GF-D8 (cell line): ENCODE measurements at regions not wholly inside any gene's neighbourhood (a gene's known extent, or its start where the extent isn't known, plus 50 kb on each side); places are given as distances from the start of the nearest gene placed in this dataset.
"Not testable (repeated sequence)": the region's sequence is repeated elsewhere in the genome, so short reads cannot be mapped to it uniquely, and the experiment has no call there.

ENCODE experiments used
- DNase-seq: peaks from one replicate; lab custom pipeline; 2025; lab: John Stamatoyannopoulos, UW

DNA sequence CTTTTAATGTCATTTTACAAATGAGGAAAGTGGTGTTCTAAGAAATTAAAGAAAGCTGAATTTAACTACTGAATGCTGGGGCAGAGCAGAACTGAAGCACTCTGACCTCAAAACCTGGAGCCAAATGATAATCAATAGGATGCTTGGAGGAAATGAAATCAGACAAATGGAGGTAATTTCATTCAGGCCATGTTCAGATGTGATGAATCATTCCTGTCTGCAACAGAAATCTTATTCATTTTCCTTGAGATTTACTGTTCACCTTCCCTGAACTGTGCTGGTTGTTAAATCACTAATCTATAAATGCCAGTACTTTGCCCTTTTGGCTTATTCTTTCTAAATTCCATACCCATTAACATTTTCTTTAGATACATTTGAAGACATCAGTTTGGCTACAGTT is 85.6 kb upstream of the SNX7 start:
- no peak for DNase-seq

DNA sequence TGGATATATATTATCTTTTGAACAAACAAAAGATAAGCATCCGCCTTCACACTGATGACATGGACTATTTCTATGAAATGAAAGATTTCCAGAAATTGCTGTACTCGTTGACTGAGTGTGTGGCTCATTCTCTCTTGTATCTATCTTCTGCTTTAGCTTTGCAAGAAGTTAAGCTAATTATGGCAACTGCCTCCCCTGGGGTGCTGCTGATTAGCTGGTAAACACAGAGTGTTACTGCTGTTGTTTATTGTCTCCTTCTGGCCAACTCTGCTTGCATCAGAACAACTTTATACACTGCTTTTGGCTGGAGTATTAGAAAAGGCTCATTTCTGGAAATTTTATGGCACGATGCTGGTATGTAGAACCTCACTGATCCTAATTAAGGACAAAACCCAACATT is 95.6 kb upstream of the SNX7 start:
- DNase-seq, result no peak

DNA sequence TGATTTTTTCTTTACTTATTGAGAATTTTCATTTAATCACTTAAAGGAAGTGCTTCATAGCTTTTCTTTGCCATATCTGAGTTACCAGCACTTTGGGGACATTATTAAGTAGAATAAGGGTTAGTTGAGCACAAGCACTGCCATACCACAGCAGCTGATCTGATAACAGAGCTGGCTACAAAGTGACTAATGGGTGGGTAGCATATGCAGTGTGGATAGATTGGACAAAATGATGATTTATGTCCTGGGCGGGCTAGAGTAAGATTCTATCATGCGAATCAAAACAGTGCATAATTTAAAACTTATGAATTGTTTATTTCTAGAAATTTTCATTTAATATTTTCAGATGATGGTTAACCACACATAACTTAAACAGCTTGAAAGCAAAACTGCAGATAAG is 102.2 kb upstream of the SNX7 start:
- no peak for DNase-seq

DNA sequence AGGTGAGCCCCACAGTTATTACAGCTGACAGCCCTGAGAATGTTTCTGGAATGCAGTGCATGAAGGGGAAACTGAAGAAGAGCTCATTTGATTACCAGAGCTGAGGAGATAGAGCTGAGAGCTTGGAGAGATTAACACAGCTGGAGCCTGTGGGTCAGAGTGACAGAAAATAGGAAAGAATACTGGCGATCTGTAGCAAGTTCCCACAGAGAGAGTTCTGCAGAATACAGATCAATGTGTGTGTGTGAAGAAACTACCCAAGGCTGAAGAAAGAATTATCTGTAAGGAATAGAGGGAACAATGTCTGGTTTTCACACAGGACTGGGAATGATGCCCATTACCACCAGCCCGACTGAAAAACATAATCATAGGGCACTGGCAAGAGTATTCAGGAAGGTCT is 103.6 kb upstream of the SNX7 start:
- DNase-seq, result no peak

DNA sequence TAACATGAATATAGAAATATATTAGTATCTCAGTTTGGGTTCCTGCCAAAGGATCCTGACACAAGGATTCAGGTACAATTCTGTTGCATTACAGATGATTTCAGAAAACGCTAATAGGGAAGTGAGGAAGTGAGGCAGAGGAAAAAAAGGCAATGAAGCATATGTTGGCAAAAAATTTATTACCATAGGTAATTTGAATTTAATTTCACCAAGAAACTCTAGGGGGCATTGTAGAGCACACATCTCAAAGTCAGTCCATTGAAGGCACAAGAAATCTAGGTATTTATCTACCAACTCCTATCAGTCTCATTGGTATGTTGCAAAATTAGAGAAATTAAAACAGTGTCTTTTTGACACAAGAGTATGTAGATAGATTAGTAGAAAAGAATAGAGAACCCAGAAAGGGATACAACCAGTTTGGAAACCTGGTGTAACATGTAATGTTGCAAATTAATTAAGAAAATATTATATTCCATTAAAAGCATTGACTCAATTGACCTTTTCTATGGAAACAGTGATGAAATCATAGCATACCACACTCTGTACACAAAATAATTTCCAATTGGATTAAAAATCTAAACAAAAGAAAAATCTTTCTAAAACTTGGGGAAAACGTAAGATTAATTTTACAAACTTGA is 104.9 kb upstream of the SNX7 start:
- DNase-seq, result no peak

DNA sequence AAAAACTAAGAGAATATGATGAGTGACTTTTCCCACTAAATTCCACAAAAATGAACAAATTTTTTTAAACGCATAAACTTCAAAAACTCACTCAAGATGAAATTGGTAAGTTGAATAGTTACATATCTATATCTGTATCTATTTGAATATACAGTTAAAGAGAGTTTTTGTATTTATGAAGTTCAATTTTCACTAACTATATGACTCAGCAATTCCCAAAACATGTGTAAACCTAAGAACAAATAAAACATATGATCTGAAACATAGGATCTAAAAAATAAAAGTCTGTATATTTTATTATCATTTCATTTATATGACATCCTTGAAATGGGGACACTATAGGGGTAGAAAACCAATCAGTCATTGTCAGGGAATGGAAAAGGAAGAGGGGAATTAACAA is 105.7 kb upstream of the SNX7 start:
- DNase-seq, result no peak

DNA sequence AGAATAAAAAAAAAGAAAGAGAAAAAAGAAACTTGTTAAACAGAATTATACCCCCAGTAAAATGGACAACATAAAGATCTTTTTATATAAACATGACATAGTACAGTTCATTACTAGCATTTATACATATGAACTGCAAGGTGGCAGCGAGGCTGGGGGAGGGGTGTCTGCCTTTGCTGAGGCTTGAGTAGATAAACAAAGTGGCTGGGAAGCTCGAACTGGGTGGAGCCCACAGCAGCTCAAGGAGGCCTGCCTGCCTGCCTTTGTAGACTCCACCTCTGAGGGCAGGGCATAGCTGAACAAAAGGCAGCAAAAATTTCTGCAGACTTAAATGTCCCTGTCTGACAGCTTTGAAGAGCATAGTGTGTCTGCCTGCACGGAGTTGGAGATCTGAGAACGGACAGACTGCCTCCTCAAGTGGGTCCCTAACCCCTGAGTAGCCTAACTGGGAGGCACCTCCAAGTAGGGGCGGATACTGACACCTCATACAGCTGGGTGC is 108.9 kb upstream of the SNX7 start:
- not testable (repeated sequence) for DNase-seq

DNA sequence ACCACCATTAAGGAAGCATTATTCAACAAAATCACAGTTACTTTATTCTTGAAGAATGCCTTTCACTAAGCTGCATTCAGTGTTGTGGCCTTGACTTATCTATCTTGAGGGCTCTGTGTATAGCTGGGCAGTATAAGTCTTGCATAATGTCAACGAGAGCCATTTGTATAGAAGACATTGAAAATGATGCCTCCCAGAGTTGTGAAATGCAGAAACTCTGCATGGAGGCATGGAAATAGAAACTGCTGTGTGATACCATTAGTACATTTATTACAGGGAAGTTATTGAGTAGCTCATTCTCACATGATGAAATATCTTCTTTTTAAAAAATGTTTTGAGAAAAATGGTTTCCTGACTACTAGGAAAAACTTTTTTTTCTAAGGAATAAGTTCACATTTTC is 111.4 kb upstream of the SNX7 start:
- DNase-seq, result no peak

DNA sequence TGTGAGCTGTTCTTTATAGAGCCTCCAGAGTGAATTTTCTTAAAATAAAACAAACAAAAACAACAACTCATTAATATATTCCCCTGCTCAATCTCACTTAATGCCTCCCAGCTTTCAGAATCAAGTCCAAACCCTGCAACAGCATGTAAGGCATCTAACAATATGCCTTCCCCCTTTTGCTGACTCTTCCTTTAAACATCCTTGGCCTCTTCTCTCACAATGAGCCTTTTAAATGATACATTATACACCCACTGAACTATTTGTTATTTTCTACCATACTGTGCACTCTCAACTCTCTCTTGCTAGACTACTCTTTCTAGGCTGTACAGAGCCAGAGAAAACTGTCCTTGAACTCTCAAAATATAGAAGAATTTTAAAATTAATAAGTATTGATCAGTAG is 115.2 kb upstream of the SNX7 start:
- DNase-seq, result no peak

DNA sequence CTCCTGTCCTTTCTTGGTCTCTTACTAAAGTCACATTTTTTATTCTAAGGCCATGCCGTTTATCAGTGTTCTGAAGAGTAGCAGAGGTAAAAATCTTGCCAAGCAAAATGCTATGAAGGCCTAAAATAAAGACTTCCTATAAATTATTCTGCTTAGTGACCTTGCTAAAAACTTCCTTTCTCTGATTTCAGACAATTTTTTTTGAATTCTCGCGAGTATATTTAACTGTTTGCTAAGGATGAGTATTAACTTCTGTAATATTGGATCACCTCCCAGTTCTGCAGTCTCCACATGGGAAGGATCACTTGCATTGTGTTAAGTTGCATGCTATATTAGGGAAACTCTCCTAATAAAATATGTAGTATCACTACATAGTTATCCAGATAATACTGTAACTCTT is 123.4 kb upstream of the SNX7 start:
- no peak for DNase-seq

DNA sequence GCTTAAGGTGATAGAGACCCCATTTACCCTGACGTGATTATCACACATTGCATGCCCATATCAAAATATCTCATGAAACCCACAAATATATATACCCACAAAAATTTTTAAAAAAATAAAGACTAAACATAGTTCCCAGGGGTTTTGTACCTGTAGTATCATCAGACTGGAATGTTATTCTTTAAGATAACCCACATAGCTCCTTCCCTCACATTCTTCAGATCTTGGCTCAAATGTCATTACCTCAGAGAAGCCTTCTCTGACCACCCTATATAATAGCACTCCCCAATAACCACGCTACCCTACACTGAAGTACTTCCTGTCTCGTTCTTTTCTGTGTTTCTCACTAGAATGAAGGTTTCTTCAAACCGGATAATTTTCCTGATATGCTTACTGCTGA is 138.3 kb upstream of the SNX7 start:
- no peak for DNase-seq

DNA sequence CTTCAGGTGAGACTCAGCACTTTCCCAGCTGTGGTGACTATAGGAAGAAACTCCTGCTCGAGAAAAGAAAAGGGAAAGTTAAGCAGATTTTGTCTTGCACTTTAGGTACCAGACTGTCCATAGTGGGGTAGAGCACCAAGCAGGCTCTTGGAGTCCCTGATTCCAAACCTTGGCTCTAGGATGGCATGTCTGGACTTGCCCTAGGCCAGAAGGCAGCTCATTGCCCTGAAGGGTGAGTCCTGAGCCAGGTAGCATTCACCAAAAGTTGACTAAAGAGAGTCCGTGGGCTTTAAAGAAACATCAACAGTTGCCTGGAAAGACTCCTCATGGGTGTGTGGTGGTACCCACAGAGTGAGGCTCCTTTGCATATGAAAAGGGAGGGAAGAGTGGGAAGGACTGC is 145.2 kb upstream of the SNX7 start:
- no peak for DNase-seq

DNA sequence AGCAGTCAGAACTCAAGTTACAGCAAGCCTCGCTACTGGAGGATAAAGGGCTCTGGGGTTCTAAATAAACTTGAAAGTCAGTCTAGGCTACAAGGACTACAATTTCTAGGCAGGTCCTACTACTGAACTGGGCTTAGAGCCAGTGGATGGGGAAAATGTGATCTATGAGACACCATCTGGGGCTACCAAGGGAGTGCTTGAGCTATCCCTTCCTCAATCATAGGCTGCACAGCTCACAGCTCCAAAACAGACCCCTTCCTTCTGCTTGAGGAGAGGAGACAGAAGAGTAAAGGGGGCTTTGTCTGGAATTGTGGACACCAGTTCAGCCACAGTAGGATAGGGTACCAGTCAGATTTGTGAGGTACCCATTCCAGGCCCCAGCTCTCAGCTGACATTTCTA is 145.8 kb upstream of the SNX7 start:
- no peak for DNase-seq

DNA sequence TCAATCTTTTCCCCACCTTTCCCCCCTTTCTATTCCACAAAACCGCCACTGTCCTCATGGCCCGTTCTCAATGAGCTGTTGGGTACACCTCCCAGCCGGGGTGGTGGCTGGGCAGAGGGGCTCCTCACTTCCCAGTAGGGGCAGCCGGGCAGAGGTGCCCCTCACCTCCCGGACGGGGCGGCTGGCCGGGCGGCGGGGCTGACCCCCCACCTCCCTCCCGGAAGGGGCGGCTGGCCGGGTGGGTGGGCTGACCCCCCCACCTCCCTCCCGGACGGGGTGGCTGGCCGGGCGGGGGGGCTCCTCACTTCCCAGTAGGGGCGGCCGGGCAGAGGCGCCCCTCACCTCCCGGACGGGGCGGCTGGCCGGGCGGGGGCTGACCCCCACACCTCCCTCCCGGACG is 149.3 kb upstream of the SNX7 start:
- not testable (repeated sequence) for DNase-seq

DNA sequence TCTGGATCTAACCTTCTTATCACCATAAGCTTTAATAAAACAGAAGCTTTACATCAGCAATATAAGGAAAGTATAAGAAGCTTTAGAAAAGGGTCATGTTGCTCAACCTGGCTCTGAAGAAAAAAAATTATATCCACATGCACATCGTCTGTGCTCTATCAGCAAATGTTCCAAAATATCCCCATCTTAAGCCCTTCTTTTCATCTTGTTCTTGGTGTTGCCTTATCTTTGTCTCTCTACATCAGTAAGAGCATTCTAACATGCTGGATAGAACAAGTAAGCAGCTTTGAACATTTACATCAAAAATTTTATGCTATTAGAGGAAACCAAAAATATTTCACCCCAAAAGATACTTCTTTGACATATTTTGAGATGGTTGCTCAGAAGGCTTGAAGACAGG is 157.8 kb upstream of the SNX7 start:
- DNase-seq, result no peak

DNA sequence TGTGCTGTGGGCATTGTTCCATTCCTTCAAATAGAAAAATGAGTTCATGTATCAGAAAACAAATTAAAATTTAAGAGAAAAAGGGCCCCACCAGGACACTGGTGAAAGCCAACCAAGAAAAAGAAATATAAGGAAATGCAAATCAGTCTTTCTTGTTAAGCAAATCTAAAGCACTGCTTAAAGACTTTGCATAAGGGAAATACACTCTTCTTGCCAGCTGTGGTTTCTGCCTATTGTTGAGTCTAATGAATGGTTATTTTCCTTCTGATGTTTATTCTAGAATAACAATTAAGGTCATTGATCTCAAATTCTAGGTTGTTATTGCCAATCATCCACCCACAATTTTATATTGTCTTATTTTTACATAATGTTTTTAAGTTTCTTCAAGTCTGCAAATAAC is 158.6 kb upstream of the SNX7 start:
- no peak for DNase-seq

DNA sequence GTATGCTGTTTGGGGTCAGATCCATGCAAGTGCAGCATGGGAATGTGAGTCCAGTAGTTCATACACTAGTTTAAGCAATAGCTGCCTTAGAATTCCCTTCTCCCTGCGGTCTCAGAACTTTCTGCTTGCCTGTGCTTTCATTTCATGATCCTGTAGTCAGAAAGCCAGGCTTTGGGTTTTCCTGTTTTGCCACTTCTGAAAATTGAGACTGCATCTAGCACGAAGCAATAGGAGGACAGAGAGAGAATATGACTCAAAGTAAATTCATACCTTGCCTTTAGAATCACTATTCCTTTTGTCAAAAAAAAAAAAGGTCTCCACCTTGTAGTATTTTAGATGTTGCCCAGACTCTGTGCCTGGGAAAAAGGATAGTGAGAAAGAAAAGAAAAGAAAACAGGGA is 161.2 kb upstream of the SNX7 start:
- no peak for DNase-seq

DNA sequence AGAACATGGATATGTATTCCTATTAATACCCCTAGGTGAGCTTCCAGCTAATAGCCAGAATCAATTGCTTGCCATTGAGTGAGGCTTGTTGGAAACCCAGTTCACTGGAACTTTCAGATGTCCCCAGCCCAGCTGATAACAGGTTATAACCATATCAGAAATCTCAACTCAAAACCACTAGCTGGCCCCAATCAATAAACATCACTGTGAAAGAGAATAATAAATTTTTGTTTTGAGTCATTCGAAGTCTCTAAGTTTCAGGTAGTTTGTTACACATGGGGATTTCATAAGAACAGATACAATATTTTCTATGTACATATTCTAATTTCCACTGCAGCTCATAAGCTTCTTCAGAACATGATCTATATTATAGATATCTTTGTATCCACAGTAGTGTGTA is 162.9 kb upstream of the SNX7 start:
- no peak for DNase-seq

DNA sequence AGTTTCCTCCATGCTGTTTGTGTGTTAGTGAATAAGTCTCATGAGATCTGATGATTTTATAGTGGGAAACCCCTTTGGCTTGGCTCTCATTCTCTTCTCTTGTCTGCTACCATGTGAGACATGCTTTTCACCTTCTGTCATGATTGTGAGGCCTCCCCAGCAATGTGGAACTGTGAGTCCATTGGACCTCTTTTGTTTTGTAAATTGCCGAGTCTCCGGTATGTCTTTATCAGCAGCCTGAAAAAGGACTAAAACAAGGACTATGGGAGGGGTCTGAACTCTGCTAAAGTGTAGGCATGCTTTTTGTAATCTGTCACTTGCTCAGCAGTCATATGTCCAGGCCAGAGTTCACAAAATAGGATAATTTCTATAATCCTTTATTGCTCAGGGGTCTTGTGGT is 164.0 kb upstream of the SNX7 start:
- no peak for DNase-seq

DNA sequence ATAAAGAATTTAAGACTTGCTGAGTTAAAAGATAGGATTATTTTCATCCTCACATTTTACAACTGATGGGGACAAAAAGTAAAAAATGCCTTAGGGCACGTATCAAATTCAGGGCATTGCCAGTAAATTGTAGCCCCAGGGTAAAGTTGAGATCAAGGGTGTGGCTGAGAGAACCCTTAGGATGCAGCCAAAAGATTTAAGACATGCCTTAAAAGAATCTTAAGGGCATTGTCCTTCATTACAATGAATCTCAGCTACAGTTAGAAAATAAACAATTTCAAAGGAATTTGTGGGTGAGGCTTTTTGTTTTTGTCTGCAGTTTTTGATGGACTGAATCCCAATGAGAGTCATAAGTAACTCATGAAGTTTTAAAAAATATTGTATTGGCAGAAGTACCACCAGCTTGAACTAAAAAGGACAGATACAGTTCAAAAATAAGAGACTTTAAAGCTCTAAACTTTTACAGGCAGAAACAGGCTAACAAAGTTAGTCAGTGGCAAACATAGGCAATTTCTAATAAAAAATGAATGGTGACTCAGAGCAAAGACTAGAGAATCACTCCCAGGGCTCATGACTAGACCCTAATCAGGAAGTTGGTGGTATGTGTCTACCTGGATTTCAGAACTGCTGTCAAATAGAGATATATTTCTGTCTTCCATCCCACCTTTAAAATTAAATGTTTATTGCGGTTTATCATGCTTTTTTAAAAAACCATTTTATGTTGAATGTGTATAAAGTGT is 165.1 kb upstream of the SNX7 start:
- DNase-seq, result no peak

DNA sequence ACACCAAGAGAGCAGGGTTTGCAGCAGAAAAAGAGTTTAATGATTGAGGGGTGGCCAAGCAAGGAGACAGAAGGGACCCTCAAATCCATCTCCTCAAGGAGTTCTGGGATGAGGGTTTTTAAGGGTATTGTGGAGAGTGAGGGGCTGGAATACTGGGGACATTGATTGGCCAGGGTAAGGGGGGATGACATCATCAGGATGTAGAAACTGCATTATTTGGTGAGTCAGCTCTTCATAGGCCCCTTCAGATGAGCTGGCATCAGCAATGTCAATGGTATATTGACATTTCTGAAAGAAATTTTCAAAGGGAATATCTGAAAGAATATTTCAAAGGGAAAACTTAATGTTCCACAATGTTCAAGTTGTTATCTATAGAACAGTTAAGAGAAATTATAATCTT is 168.1 kb upstream of the SNX7 start:
- DNase-seq, result no peak

DNA sequence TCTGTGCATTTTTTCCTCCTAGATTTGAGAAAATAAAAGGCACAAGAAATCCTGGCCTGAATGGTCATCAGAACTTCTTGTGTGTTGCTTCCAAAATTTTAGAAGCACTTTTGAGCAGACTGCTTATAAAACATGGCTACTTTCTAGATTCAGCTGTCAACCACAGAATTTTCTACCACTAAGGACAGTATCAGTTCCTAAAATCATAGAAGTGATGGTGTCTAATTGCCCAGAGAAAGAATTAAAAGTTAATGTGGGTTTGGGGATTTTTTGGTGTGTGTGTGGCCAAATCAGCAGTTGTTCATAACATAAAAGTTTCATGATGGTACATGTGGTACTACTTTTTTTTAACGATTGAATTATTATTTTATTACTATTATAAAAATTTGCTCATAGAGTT is 171.4 kb upstream of the SNX7 start:
- no peak for DNase-seq

DNA sequence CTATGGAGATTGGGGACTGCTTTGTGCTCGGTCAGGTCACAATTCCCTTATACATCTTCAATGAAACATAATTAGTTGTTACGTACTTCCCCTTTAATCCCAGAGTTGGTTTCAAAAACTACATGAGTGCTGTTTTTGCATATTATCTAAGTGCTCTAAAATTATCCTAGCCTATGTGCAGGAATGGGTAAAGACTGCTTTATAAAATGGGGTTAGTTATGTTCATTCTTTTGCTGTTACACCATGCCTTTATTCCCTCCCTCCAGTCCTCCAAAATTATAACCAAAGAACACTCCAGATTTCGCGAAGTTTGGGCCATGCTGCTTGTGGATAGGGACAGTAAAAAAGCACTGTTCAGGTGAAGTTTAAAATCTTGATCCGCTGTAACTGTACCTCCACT is 173.9 kb upstream of the SNX7 start:
- no peak for DNase-seq

DNA sequence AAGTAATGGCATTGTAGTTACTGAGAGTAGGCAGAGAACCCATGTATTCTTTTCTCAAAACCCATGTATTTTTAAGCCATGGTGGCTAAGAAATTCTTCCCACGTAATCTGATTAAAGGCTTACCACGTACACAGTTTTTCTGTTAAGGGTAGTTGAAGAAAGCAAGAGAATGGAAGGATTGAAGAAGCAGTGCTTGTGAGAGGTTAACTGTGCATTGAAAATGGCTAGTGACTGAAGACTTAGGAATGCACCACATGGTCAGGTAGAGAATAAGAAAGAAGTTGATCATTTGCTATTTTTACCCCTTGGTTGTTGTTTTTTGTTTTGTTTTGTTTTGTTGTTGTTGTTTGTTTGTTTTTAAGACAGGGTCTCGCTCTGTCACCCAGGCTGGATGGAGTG is 178.9 kb upstream of the SNX7 start:
- no peak for DNase-seq
